SKM-1 (cell line): ENCODE measurements at regions not wholly inside any gene's neighbourhood (a gene's known extent, or its start where the extent isn't known, plus 50 kb on each side); places are given as distances from the start of the nearest gene placed in this dataset.
"Not testable (repeated sequence)": the region's sequence is repeated elsewhere in the genome, so short reads cannot be mapped to it uniquely, and the experiment has no call there.

Experiments
- DNase-seq: peaks from one replicate; lab custom pipeline; 2025; ENCODE audit not compliant: unreplicated experiment; lab: John Stamatoyannopoulos, UW

DNA sequence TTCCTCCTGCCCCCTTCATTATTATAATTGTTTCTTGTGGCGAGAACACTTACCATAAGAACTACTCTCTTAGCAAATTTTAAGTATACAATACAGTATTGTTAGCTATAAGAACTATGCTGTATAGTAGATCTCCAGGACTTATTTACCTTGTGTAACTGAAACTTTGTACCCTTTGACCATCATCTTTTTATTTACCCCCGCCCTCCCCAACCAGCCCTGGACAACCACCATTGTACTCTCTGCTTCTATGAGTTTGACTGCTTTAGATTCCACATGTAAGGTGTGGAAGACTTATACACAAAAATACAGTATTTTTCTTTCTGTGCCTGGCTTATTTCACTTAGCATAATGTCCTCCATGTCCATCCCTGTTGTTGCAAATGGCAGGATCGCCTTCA lies 161.1 kb downstream of the PHF8 start:
- DNase-seq = no peak

DNA sequence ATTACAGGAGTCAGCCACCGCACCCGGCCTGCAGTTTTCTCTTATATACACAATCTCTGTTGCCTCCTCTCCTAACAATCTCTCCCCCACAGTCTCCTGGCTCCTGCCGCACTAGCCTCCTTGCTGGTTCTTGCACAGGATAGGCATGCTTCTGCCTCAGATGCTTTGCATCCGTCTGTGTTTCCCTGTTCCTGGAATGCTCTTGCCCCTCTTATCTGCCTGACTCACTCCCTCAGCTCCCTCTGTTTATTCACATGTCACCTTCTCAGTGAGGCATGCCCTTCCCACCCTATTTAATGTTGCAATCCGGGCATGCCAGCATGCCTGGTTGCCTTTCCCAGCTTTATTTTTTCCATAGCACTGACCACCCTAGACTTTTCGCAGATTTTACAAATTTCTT lies 161.9 kb downstream of the PHF8 start:
- no peak for DNase-seq

DNA sequence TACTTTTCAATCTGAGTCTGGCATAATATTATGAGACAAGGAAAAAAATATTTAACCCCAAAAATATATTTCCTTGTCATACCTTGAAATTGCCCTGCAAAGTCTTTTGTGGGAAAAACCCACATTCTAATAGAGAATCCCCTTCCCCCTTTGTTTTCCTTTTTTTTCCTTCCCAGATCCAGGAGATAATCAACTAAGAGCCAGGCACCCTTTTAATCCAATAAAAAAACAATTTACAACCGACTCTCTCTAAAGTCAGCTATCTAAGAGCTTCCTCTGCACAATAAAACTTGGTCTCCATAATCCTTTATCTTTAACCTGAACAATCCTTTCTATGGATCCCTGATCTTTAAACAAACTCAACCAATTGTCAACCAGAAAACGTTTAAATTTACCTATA lies 163.5 kb downstream of the PHF8 start:
- not testable (repeated sequence) for DNase-seq

DNA sequence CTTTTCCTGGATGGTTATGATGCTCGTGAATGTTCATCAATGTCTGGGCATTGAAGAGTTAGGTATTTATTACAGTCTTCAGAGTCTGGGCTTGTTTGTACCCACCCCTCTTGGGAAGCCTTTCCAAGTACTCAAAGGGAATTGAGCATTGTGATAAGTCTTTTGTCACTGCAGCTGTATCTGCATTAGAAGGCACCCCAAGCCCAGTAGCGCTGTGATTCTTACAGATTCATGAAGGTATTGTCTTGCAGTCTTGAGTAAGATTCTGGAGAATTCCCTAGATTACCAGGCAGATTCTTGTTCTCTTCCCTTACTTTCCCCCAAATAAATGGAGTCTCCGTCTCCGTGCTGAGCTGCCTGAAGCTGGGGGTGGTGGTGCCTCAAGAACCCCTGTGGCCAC lies 173.4 kb upstream of the HUWE1 start:
- no peak for DNase-seq

GRCh38 chrX:53831662-53832635 lies 145.4 kb upstream of the HUWE1 start:
- DNase-seq = peak; percentile 9

GRCh38 chrX:53824686-53825085 lies 138.2 kb upstream of the HUWE1 start:
- no peak for DNase-seq

GRCh38 chrX:53818115-53818514 lies 131.6 kb upstream of the HUWE1 start:
- DNase-seq = not testable (repeated sequence)

GRCh38 chrX:53817548-53817947 lies 131.0 kb upstream of the HUWE1 start:
- DNase-seq = no peak

- DNase-seq = no peak
Measured at GRCh38 chrX:53813670-53814440, 127.3 kb upstream of the HUWE1 start.

DNA sequence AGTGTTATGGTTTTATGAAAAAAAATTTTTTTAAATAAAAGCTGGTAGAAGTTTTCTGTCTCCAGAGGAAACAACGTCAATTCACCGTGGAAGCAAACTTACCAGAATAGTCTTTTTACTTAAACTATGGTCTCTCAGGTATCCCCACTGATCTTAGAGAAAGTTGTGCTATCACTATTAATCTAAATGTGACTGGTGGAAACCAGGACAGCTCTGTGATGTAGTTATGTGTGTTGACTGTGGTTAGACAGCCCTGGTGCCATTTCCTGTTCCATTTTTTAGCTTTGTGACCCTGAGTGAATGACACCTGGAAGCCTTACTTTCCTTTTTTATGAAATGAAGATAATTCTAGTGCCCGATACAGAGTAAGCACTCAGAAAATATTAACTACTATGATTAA lies 111.8 kb upstream of the HUWE1 start:
- no peak for DNase-seq

DNA sequence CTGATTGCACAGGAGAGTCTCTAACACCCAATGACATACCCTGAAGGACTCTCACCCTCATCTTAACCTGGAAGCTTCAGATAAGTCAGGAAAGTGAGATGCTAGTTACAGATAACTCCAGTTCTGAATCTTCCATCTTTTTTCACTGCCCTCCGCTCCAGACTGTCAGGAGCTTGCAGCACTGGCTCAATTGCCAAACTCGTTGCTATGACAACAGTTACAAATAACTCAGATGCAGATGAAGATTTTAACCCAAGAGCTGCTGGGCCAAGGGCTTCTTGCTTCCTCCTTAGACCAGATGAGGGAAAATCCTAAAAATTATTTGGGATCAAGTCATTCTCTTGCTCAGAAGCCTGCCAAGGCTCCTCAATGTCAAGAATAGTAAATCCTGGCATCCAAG lies 109.1 kb upstream of the HUWE1 start:
- no peak for DNase-seq

DNA sequence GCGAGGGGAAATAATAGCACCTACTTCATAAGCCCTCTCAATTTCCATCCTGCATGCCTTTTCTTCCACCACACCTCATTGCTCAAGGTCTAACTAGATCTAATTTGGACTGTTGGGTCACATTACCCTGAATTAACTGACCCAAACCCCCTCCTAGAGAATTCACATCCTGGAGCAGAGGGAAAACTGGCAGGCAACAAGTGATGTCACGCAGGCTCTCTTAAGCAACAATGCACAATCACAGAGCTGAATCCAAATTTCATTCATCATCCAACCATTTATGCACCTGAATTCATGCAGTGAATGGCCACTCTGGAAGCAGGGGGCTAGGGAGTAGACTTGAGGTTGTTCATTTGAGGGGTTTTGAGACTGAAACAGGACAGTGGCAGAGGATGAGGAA lies 107.7 kb upstream of the HUWE1 start:
- DNase-seq = no peak

DNA sequence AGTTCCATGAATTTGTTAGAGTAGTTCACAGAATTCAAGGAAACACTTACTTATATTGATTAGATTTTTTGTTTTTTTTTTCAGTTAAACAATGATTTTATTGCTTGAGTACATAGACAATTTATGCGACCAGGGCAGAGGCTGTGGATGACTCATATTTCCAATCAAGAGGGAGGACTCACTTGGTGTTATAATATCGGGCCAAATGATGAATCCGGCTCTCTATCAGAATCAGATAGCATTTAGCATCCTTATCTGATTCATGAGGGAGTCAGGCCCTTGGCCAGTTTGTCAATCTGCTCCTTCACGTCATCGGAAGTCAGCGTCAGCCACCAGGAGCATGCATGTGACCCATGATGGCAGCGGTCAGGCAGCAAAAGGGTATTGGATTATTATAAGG lies 82.3 kb upstream of the HUWE1 start:
- no peak for DNase-seq

- DNase-seq = no peak
Measured at GRCh38 chrX:53768451-53768850, 81.9 kb upstream of the HUWE1 start.

DNA sequence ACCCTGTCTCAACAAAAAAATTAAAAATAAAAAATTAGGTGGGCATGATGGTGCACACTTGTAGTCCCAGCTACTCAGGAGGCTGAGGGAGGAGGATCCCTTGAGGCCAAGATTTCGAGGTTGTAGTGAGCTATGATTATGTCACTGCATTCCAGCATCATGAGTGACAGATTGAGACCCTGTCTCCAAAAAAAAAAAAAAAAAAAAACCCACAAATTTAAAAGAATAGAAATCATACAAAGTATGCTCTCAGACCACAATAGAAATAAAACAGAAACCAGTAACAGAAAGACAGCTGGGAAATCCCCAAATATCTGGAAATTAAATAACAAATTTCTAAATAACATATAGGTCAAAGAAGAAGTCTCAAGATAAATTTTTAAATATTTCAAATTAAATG lies 81.0 kb upstream of the HUWE1 start:
- no peak for DNase-seq

DNA sequence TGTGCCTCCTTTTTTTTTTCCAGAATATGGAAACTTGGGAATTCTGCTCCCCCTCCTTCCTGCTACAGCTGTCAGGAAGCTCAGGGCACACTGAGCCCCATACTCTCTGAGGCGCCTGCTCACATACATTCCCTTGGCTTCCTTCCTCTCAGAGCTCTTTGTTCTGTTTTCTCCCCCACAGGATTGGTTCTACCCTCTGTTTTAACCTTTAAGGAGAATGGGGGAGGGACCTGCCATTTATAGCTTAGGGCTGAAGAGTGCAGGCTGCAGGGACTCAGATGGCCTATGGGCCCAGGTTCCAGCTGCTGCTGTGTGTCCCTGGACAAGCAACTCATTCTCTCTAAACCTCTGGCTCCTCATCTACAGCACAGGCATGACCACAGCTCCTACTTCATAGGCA lies 70.7 kb upstream of the HUWE1 start:
- DNase-seq = not testable (repeated sequence)

DNA sequence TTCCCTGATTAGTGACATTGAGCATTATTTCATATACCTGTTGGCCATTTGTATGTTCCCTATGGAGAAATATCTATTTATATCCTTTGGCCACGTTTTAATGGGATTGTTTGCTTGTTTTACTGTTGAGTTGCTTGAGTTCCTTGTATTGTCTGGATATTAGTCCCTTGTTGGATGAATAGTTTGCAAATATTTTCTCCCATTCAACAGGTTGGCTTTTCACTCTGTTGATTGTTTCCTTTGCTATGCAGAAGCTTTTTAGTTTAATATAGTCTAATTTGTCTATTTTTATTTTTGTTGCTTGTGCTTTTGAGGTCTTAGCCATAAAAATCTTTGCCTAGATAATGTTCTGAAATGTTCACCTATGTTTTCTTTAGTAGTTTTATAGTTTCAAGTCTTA lies 60.2 kb upstream of the HUWE1 start:
- DNase-seq = no peak

DNA sequence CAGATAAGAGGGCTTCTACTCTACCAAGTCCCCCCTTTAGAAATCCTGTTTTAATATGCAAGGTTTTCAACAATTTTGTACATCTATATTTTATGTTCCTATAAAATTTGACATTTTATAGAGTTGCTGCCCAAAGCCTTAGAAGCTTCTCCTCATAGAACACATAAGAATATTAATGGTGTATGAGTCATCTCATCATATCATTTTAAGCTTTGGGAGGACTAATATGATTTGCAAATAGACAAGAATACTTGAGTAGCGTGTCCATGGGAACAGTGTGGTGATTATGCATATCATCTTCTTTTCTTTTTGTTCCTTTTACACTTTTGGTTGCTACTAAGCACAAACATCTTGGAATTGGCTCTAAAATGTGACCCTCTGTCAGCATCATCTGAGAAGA lies 56.7 kb upstream of the HUWE1 start:
- DNase-seq = no peak

DNA sequence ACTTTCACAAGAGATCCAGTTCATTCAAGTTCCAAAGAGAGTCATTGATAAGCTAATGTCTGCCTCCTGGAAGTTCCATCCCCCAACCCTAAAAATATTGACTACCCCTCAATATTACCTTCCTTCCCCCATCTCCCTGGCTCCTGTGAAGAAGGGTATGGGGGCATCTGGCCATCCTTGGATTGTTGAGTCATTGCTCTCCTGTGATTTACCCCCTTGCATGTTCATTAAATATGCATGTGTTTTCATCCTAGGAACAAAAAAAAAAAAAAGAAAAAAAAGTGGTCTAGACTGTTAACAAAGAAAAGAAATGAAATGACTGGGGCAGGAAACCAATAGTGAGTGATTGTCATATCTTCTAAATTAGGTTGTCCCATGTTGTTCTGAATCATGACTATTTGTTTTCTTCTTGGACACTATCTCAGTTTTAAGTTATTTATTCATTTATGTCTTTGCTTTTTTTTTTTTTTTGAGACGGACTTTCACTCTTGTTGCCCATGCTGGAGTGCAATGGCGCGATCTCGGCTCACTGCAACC lies 51.9 kb upstream of the HUWE1 start:
- no peak for DNase-seq
